Brain pericyte (primary cell): ENCODE measurements at regions not wholly inside any gene's neighbourhood (a gene's known extent, or its start where the extent isn't known, plus 50 kb on each side); places are given as distances from the start of the nearest gene placed in this dataset.
"Not testable (repeated sequence)": the region's sequence is repeated elsewhere in the genome, so short reads cannot be mapped to it uniquely, and the experiment has no call there.

Experiments used
- DNase-seq: peaks from one replicate; pipeline ENCODE4 v3.0.0-alpha.2; 2012; ENCODE audit warnings: low read depth, low spot score

DNA sequence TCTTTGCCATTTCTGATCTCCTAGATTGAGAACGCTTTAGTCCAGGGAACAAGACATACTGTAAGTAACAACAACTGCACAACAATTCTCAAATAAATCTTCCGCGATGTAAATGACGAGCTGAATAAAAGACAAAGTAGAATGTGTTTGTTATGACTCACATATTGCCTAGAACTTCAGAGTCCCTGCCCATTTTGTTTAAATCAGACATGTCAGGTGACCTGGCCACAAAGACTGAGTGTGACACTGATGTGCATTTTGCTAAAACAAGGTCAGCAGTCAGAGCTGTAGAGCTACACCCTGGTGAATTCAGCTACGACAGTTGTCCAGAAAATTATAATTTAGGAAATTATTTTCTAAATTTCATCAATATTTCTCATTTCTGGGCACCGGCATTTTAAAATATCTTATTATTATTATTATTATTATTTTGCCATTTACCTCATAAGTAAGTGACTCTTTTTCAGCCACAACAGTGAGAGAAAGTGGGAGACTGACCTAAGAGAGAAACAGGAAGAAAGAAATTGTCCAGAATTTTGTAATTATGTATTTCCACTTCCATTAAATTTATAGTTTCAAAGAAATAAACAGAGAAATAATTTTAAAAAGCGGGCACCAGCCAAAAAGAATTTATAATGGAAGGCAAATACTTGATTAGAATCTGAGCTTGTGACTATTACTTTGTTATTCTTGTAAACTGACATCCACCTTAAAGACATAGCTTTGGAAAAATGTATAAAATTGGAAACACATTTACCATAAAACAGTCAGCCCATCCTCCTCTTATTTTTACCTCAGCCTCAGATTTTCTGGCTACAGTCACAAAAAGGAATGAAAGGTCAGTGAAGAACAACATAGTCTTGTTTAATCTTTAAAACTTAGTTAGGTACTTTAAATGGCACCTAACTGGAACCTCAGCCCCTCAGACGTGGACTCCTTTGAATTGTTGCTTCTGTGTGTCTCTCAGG is 157.0 kb upstream of the CITED2 start:
- no peak for DNase-seq

DNA sequence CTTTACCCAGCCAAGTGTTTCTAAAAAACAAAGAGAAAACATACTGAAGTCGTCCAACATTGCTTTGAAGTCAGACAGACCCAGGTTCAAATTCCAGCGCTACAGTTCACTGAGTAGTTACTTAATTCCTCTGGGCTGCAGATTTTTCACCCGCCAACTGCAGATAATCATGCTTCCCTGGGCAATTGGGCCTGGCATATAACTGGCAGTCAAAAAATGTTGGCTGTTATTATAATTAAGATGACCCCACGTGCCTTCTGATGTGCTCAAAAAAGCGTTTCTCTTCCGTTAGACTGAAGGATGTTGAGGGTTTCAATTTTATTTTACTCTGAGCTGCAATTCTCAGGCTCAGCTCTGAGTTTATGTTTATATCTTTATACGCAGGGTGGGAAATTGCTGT is 156.1 kb upstream of the CITED2 start:
- no peak for DNase-seq

- no peak for DNase-seq
Measured at GRCh38 chr6:139529420-139529819, 155.0 kb upstream of the CITED2 start.

DNA sequence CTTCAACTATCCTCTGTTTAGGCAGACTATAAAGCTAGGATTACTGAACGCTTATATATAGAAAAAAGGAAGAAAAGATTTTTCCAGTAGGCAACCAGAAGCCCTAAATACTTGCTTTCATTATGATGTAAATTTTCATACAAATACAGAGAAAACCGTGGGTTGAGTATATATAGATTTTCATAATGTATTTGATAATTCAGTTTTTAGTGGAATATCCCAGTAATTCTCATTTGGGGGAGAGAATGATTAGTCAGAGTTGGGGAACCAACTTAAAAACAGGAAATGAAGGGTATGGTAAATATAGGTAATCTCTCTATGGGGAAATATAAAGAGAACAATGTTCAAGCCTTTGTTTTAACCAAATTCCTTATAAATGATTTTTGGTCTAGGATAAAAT is 154.0 kb upstream of the CITED2 start:
- no peak for DNase-seq

GRCh38 chr6:139525415-139525814 is 151.0 kb upstream of the CITED2 start:
- no peak for DNase-seq

GRCh38 chr6:139523986-139524385 is 149.5 kb upstream of the CITED2 start:
- DNase-seq, result no peak

DNA sequence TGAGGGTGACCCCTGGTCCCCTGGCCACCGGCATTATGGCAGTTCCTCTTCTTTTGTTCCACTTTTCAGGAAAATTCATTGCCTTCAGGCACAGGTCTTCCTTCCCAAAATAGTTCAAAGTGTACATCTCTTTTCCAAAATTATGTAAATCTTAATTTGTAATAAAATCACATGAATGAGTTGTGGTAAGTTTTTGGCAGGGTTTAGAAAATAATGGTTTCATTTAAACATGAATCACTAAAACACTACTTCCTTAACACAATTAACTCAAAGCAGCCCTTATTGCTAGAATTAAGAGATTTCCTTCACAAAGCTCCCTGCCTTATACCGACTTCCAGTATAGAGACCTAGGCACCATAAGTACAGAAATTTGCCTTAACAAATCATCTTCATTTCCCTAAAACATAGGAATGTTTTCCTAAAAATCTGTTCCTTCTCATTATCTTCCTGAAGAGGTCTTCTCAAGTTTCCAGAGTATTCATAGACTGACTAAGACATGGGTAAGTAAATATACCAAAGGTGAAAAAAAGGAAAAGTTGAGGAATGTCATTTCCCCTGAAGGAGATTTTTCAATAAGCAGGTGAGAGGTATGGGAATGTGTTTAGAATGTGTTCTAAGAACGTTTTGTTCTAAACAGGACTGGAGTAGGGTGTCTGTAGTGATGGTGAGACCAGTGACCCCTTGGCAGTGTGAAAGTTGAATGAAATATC is 148.2 kb upstream of the CITED2 start:
- no peak for DNase-seq

- DNase-seq, result no peak
Measured at GRCh38 chr6:139521338-139521737, 146.9 kb upstream of the CITED2 start.

DNA sequence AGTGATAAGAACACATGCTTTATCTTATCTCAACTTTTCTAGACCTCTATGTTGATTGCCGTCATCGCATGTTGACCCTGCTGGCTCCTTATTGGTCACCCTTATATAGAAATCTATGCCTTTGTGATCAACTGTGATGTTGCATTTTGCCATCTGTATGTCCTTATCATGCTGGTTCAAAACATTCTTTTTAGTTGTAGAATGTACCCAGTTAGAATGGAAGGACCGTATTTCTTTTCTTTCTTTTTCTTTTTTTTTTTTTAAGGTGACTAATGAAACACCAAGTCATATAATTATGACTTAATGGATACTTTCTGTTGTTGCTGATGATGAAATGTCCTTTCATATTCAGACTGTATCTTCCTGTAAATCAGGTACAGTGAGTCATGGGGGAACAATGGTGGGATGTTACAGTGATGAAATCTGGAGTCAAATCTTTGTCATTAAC is 145.9 kb upstream of the CITED2 start:
- no peak for DNase-seq

GRCh38 chr6:139519571-139520031 is 145.2 kb upstream of the CITED2 start:
- no peak for DNase-seq

DNA sequence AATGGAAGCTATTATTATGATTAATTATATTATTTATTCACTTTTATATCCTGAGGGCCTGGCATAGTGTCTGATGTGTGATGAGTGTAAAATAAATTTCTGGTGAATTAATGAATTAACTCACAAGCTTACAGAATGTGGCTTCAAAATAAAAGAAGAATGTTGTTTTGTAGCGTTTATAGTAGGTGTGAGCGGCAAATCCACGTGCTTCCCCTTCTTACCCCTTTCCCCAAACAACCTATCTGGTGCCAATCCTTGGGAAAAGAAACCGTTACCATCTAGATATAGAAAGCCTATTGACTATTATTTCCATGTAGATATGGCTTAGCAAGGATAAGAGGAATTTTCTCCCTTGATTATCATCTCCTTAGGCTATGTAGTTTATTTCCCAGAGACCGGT is 144.6 kb upstream of the CITED2 start:
- no peak for DNase-seq

GRCh38 chr6:139518556-139519091 is 144.2 kb upstream of the CITED2 start:
- DNase-seq, result no peak

- DNase-seq, result not testable (repeated sequence)
Measured at GRCh38 chr6:139517998-139518555, 143.6 kb upstream of the CITED2 start.

GRCh38 chr6:139515511-139515910 is 141.1 kb upstream of the CITED2 start:
- DNase-seq, result no peak

- DNase-seq, result no peak
Measured at GRCh38 chr6:139514819-139515218, 140.4 kb upstream of the CITED2 start.

DNA sequence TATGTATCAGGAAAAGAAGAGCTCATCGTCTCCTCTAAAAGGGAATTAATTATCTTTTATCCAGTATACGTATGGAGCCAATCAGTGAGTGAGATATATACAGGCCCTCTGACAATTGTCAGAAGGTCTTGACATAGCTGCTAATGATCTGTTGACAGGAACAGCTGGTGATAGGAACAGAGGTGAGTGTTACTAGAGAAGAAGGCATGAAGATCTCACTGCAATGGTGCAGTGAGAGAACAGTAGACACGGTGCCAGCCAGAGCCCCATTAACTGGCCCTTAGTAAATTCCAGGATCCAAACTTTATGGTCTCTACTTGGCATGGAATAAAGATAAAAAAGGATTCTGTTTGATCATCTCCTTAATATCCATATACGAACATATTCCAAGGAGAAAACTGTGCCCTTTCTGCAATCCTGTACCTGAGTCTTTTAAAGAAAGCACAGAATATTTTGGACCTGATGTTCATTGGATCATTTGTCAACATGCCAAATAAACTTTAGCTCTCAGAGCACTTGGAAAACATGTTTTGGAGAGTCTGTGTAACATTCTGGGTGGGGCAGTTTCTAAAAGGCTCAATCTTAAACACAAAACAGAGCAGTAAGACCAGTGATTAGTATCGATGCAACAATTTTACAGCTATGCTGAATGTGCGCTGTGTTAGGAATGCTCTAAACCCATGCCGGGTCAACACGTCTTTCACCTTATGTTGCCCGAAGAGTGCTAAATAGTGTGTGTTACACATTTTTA is 135.8 kb upstream of the CITED2 start:
- DNase-seq, result no peak

DNA sequence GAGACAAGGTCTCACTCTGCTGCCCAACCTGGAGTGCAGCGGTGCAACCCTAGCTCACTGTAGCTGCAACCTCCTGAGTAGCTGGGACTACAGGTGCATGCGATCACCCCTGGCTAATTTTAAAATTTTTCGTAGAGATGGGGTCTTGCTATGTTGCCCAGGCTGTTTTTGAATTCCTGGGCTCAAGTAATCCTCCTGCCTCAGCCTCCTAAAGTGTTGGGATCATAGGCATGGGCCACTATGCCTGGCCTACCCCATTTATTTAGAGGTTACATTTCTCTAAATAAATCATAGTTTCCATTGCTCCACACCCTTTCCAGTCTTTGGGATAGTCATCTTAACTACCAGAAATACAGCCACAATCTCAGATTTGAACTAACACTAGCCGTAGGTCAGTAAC is 134.7 kb upstream of the CITED2 start:
- DNase-seq, result no peak

GRCh38 chr6:139508576-139508975 is 134.1 kb upstream of the CITED2 start:
- DNase-seq, result no peak

GRCh38 chr6:139508023-139508422 is 133.6 kb upstream of the CITED2 start:
- no peak for DNase-seq

DNA sequence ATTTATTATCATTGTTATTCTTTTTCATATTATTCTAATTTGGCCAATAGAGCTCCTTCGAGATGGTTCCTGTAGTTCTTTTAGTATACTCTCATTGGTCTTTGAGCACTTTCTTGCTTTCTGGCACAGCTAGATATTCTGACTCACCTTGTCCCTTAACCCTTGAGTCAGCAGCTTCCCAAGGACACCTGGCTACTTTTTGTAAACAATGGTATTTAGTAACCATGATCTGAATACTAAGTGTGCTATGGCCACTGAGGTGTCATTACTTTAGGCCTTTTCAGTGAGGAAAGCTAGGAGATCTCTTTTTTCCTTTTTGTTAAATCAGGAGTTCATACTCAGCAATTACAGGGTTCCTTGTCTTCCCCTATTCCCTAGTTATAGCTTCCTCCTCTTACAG is 126.5 kb upstream of the CITED2 start:
- no peak for DNase-seq

DNA sequence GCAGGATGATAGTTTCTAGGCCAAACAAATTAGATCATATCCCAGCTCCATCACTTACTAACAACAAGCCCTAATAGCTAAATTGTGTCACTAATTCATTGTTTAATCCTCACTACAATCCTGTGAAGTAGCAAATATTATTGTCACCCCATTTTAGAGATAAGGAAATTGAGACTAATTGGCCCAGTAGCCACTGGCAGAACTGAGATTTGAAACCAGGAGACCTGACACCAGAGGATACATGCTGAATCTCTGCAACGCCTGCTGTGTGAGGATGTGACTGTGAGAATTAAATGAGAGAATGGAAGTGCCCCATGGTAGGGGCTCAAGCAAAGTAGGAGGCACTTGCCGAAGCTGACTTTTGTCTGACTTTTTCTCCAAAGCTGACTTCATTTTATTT is 124.3 kb upstream of the CITED2 start:
- DNase-seq, result no peak
